MM.1S (cell line): ENCODE measurements at regions not wholly inside any gene's neighbourhood (a gene's known extent, or its start where the extent isn't known, plus 50 kb on each side); places are given as distances from the start of the nearest gene placed in this dataset.

ENCODE experiments used
- DNase-seq: peaks from one replicate; pipeline ENCODE4 v3.0.0-alpha.2; 2015
- H2AFZ ChIP-seq: fragments of 300-600 bp; sonication (generic); 2 replicates; pipeline ENCODE4 v1.6.0; 2016; ENCODE audit warnings: antibody characterized with exemption, low read length
- H3F3A ChIP-seq: fragments of 300-600 bp; sonication (generic); 2 replicates; pipeline ENCODE4 v1.6.1; 2016; ENCODE audit warnings: mild to moderate bottlenecking, antibody characterized with exemption, low read length, moderate library complexity, mixed read lengths; ENCODE audit not compliant: insufficient read depth
- H3K27ac ChIP-seq: fragments of 300-600 bp; sonication (generic); 2 replicates; pipeline ENCODE4 v1.5.1; 2016; ENCODE audit warnings: mild to moderate bottlenecking, low read length
- H3K27me3 ChIP-seq: fragments of 300-600 bp; sonication (generic); replicated peaks from 2 replicates; pipeline ENCODE4 v1.6.0; 2016; ENCODE audit warnings: low read length; ENCODE audit not compliant: insufficient read depth
- H3K36me3 ChIP-seq: fragments of 300-600 bp; sonication (generic); replicated peaks from 2 replicates; pipeline ENCODE4 v1.6.1; 2016; ENCODE audit warnings: mild to moderate bottlenecking, low read length, mixed read lengths; ENCODE audit not compliant: insufficient read depth
- H3K4me1 ChIP-seq: fragments of 300-600 bp; sonication (generic); 2 replicates; pipeline ENCODE4 v1.6.1; 2016; ENCODE audit warnings: low read length, mixed read lengths
- H3K4me2 ChIP-seq: fragments of 300-600 bp; sonication (generic); 2 replicates; pipeline ENCODE4 v1.6.0; 2016; ENCODE audit warnings: low read depth, low read length
- H3K4me3 ChIP-seq: fragments of 300-600 bp; sonication (generic); 2 replicates; pipeline ENCODE4 v1.5.1; 2016; ENCODE audit warnings: low read length, mixed read lengths
- H3K79me2 ChIP-seq: fragments of 300-600 bp; sonication (generic); 2 replicates; pipeline ENCODE4 v1.6.1; 2016; ENCODE audit warnings: mixed run types, low read length, mixed read lengths
- H3K9ac ChIP-seq: fragments of 300-600 bp; sonication (generic); 2 replicates; pipeline ENCODE4 v1.6.1; 2016; ENCODE audit warnings: low read length, mixed read lengths
- H3K9me2 ChIP-seq: fragments of 300-600 bp; sonication (generic); replicated peaks from 2 replicates; pipeline ENCODE4 v1.6.1; 2016; ENCODE audit warnings: mild to moderate bottlenecking, low read length, mixed read lengths; ENCODE audit not compliant: insufficient read depth
- H3K9me3 ChIP-seq: fragments of 300-600 bp; sonication (generic); replicated peaks from 2 replicates; pipeline ENCODE4 v1.6.1; 2016; ENCODE audit warnings: mild to moderate bottlenecking, low read length, mixed read lengths; ENCODE audit not compliant: insufficient read depth
- H4K20me1 ChIP-seq: fragments of 300-600 bp; sonication (generic); 2 replicates; pipeline ENCODE4 v1.6.1; 2016; ENCODE audit warnings: mild to moderate bottlenecking, low read length, moderate library complexity, mixed read lengths; ENCODE audit not compliant: insufficient read depth
- CTCF ChIP-seq: fragments of 300-600 bp; sonication (generic); IDR thresholded peaks from 2 replicates; pipeline ENCODE4 v1.5.1; 2016; ENCODE audit warnings: antibody characterized with exemption, low read length, mixed read lengths
- EZH2 ChIP-seq: fragments of 300-600 bp; sonication (generic); optimal IDR thresholded peaks from 2 replicates; pipeline ENCODE3; 2017; ENCODE audit warnings: low read depth, mild to moderate bottlenecking, antibody characterized with exemption, low read length, mixed read lengths
- EZH2phosphoT487 ChIP-seq: fragments of 300-600 bp; sonication (generic); IDR thresholded peaks from 2 replicates; pipeline ENCODE4 v1.6.1; 2018; ENCODE audit warnings: antibody characterized with exemption, low read length

GRCh38 chr5:138661991-138662434 lies 86.8 kb upstream of the HSPA9 start:
- Histone ChIP-seq H3K36me3 (no peaks in the 10 kb centered on the region), H4K20me1 (no peaks in the 10 kb centered on the region), H3K4me1 (no peaks in the 10 kb centered on the region), H3K9me3 (no peaks in the 10 kb centered on the region), H3K4me2 (no peak overlapping the region), H3K9ac (no peak overlapping the region), H3K27me3 (peaks cover 21% of the 10 kb centered on the region), H2AFZ (no peak overlapping the region), H3K9me2 (no peaks in the 10 kb centered on the region), H3K27ac (no peak overlapping the region), H3K4me3 (no peak overlapping the region), H3K79me2 (no peaks in the 10 kb centered on the region), H3F3A (no peaks in the 10 kb centered on the region)
- TF ChIP-seq EZH2phosphoT487: no peak
- TF ChIP-seq EZH2: no peak
- TF ChIP-seq CTCF: no peak
- DNase-seq: no peak

- Histone ChIP-seq H3K4me3 (no peak overlapping the region), H3K27me3 (peaks cover 27% of the 10 kb centered on the region), H3K4me1 (no peaks in the 10 kb centered on the region), H4K20me1 (no peaks in the 10 kb centered on the region), H3K9me3 (no peaks in the 10 kb centered on the region), H3K79me2 (no peaks in the 10 kb centered on the region), H2AFZ (no peak overlapping the region), H3K27ac (no peak overlapping the region), H3K36me3 (no peaks in the 10 kb centered on the region), H3F3A (no peaks in the 10 kb centered on the region), H3K9me2 (no peaks in the 10 kb centered on the region), H3K9ac (no peak overlapping the region), H3K4me2 (no peak overlapping the region)
- TF ChIP-seq EZH2 (no peak), EZH2phosphoT487 (no peak), CTCF (no peak)
- no peak for DNase-seq
Measured at GRCh38 chr5:138661291-138661960, 86.2 kb upstream of the HSPA9 start.

- Histone ChIP-seq H3K4me1 (no peaks in the 10 kb centered on the region), H3K27me3 (peaks cover 40% of the 10 kb centered on the region), H3K9ac (no peak overlapping the region)
Measured at GRCh38 chr5:138660051-138660572, 84.9 kb upstream of the HSPA9 start.

More at GRCh38 chr5:138660051-138660572, 84.9 kb upstream of the HSPA9 start:
- Histone ChIP-seq H3K4me2 (no peak overlapping the region), H3K9me2 (no peaks in the 10 kb centered on the region), H3K79me2 (no peaks in the 10 kb centered on the region), H3K36me3 (no peaks in the 10 kb centered on the region), H3K4me3 (no peak overlapping the region), H3K27ac (no peak overlapping the region), H4K20me1 (no peaks in the 10 kb centered on the region), H2AFZ (no peak overlapping the region), H3K9me3 (no peaks in the 10 kb centered on the region), H3F3A (no peaks in the 10 kb centered on the region)
- TF ChIP-seq EZH2: no peak
- no peak for TF ChIP-seq CTCF
- TF ChIP-seq EZH2phosphoT487: no peak
- no peak for DNase-seq
